Left lung (tissue), 4 donors: ENCODE measurements at regions not wholly inside any gene's neighbourhood (a gene's known extent, or its start where the extent isn't known, plus 50 kb on each side); places are given as distances from the start of the nearest gene placed in this dataset.

Experiments used
- ATAC-seq: fragments of 200-7000 bp; cut with Tn5 transposase; one replicate; pipeline ENCODE4 v1.9.1; 2020; ENCODE audit warnings: moderate library complexity
- DNase-seq, 4 donors: peaks; one replicate each; pipeline ENCODE4 v3.0.0-alpha.2; 2013 to 2020
- H3K27ac ChIP-seq, 2 donors: fragments of 200-600 bp; sonication (generic) in 1 of 2; one replicate each; pipeline versions ENCODE4 v1.5.0 to v1.8.0; 2020 to 2021
- H3K27me3 ChIP-seq, 2 donors: fragments of 200-600 bp; sonication (generic) in 1 of 2; one replicate each; pipeline versions ENCODE4 v1.5.0 to v1.8.0; 2020 to 2021
- H3K36me3 ChIP-seq, 2 donors: fragments of 200-600 bp; sonication (generic) in 1 of 2; one replicate each; pipeline versions ENCODE4 v1.5.0 to v1.8.0; 2020 to 2021
- H3K4me1 ChIP-seq, 2 donors: fragments of 200-600 bp; one replicate each; pipeline ENCODE4 v1.8.0; 2021
- H3K4me3 ChIP-seq, 2 donors: fragments of 200-600 bp; sonication (generic) in 1 of 2; one replicate each; pipeline versions ENCODE4 v1.5.0 to v1.8.0; 2020 to 2021; ENCODE audit warnings: mild to moderate bottlenecking in 1 of 2
- H3K9me3 ChIP-seq, 2 donors: fragments of 200-600 bp; sonication (generic) in 1 of 2; one replicate each; pipeline versions ENCODE4 v1.5.0 to v1.8.0; 2020 to 2021
- intact Hi-C, 2 donors: fragments of 100-400 bp; cut with DNase I; formaldehyde crosslinking; loops; one replicate each; pipeline versions ENCODE4 v1.11.2 to v1.14.2; 2022
- TF ChIP-seq, protein P1 (sequence below), 2 donors: fragments of 200-600 bp; sonication (generic) in 1 of 2; IDR thresholded peaks; one replicate each; pipeline versions ENCODE4 v1.5.0 to v1.8.0; 2021; ENCODE audit warnings: antibody characterized with exemption in 2 of 2
- donor health status: DM: no; HTN: yes; CAD: no.
- donor health status: DM: no; HTN: no; CAD: no.

DNA sequence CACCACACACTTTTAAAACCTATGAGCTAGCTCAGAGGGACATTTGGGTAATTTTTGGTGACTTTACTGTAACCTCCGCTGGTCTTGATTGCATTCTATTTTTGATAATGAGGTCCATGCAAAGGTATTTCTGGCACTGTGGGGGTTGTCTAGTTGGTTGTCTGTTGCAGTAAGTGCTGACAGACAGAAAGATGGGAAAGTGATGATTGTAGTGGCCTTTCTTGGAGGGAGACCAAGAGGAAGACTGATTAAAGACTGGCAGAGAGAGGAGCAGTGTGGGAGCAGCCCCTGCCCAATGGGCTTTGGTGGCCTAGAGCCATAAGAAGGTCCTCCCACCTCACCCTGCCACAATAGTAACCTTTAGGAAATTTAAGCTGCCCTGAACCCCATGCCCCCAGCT lies 173.4 kb upstream of the CTBP2 start:
- no peak for DNase-seq
- no peaks in the 10 kb centered on the region for H3K36me3 ChIP-seq
- TF ChIP-seq, protein P1, sequence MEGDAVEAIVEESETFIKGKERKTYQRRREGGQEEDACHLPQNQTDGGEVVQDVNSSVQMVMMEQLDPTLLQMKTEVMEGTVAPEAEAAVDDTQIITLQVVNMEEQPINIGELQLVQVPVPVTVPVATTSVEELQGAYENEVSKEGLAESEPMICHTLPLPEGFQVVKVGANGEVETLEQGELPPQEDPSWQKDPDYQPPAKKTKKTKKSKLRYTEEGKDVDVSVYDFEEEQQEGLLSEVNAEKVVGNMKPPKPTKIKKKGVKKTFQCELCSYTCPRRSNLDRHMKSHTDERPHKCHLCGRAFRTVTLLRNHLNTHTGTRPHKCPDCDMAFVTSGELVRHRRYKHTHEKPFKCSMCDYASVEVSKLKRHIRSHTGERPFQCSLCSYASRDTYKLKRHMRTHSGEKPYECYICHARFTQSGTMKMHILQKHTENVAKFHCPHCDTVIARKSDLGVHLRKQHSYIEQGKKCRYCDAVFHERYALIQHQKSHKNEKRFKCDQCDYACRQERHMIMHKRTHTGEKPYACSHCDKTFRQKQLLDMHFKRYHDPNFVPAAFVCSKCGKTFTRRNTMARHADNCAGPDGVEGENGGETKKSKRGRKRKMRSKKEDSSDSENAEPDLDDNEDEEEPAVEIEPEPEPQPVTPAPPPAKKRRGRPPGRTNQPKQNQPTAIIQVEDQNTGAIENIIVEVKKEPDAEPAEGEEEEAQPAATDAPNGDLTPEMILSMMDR (IDR thresholded peaks at IDR 0.05), result no peak
- no peaks in the 10 kb centered on the region for H3K27me3 ChIP-seq
- intact Hi-C loops, result no loop called here
- no peaks in the 10 kb centered on the region for H3K9me3 ChIP-seq
- no peak overlapping the region for H3K4me3 ChIP-seq
- ATAC-seq, result no peak
- no peak overlapping the region for H3K27ac ChIP-seq
- no peaks in the 10 kb centered on the region for H3K4me1 ChIP-seq

DNA sequence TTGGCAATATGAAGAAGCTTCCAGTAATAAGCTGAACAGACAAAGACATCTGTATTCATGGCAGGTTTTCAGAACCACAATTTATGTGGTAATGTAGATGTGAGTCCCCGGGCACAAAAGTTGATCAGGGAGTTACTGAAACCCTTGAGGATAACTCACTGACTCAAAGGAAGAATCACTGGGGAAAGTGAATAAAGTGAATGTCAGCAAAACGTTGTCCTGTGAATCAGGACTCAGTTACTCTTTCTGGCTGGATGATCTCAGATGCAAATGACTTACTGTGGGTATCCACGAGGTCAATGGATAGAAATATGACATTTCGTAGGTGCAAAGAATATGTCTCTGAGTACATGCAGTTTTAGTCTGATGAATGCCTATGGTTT lies 172.8 kb upstream of the CTBP2 start:
- H3K4me3 ChIP-seq, result no peak overlapping the region
- TF ChIP-seq, protein P1 (IDR thresholded peaks at IDR 0.05), result no peak
- no peak for DNase-seq
- no peaks in the 10 kb centered on the region for H3K9me3 ChIP-seq
- H3K36me3 ChIP-seq, result no peaks in the 10 kb centered on the region
- H3K4me1 ChIP-seq, result no peaks in the 10 kb centered on the region
- no peak overlapping the region for H3K27ac ChIP-seq
- no peaks in the 10 kb centered on the region for H3K27me3 ChIP-seq
- intact Hi-C loops, result no loop called here
- no peak for ATAC-seq

GRCh38 chr10:125332548-125333208 lies 172.3 kb upstream of the CTBP2 start:
- Histone ChIP-seq H3K27ac (no peak overlapping the region), H3K36me3 (no peaks in the 10 kb centered on the region), H3K4me3 (no peak overlapping the region), H3K27me3 (no peaks in the 10 kb centered on the region), H3K4me1 (no peaks in the 10 kb centered on the region), H3K9me3 (no peaks in the 10 kb centered on the region)
- TF ChIP-seq, protein P1 (IDR thresholded peaks at IDR 0.05), result no peak
- intact Hi-C loops, result no loop called here
- no peak for ATAC-seq
- DNase-seq, result no peak

DNA sequence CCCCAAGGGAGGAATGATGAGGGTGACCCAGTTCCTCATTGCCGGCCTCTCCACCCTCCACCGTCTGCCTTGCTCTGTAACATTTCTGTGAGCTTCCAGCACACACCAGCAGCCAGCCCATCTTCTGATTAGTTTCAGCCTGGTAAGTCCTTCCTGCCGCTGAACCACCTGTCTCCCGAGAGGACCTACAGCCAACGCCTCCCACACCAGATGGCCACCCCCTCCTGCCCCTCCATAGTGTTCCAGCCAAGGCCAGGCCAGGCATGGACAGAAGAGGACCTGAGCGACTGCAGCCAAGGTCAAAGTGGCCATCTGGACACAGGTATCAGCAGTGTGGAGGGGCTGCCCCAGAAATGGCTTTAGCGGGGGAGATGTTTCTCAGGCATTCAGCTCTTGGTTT lies 170.7 kb upstream of the CTBP2 start:
- Histone ChIP-seq H3K36me3 (no peaks in the 10 kb centered on the region), H3K27ac (no peak overlapping the region), H3K9me3 (peaks cover 0 to 8% of the 10 kb centered on the region in 2 donors), H3K27me3 (no peaks in the 10 kb centered on the region), H3K4me1 (no peaks in the 10 kb centered on the region), H3K4me3 (no peak overlapping the region)
- ATAC-seq (no peak), DNase-seq (no peak)
- intact Hi-C loops, result no loop called here
- TF ChIP-seq, protein P1 (IDR thresholded peaks at IDR 0.05), result no peak

- no peak overlapping the region for H3K27ac ChIP-seq
- no peaks in the 10 kb centered on the region for H3K27me3 ChIP-seq
- no peak for DNase-seq
- H3K36me3 ChIP-seq, result no peaks in the 10 kb centered on the region
- no peak overlapping the region for H3K4me3 ChIP-seq
- peaks cover 0 to 11% of the 10 kb centered on the region in 2 donors for H3K9me3 ChIP-seq
- no peaks in the 10 kb centered on the region for H3K4me1 ChIP-seq
- intact Hi-C loops, result no loop called here
- TF ChIP-seq, protein P1 (IDR thresholded peaks at IDR 0.05), result no peak
- no peak for ATAC-seq
These were observed 168.7 kb upstream of the CTBP2 start for GRCh38 chr10:125329056-125329455.
